ENCODE measurements at regions not wholly inside any gene's neighbourhood (a gene's known extent, or its start where the extent isn't known, plus 50 kb on each side); places are given as distances from the start of the nearest gene placed in this dataset.

GRCh38 chr12:60290532-60290931 lies 694.7 kb downstream of the SLC16A7 start:
- no peak overlapping the region for H3K9ac ChIP-seq (ENCODE audit: insufficient read depth, low read length, poor library complexity, severe bottlenecking)
- H3K4me2 ChIP-seq (replicated peaks; ENCODE audit: extremely low read depth, low read length, poor library complexity, severe bottlenecking) = no peak overlapping the region
- H3K36me3 ChIP-seq (replicated peaks in 1 of 2; ENCODE audit: control insufficient read depth in 1 of 2, insufficient read depth in 2 of 2, low read length in 2 of 2) = no peaks in the 10 kb centered on the region
- no peaks in the 10 kb centered on the region for H4K20me1 ChIP-seq (ENCODE audit: insufficient read depth, low read length)
- H3K9me3 Mint-ChIP-seq = peaks cover 1 to 26% (median 11%) of the 10 kb centered on the region in 7 donors
- TF ChIP-seq, protein P1, sequence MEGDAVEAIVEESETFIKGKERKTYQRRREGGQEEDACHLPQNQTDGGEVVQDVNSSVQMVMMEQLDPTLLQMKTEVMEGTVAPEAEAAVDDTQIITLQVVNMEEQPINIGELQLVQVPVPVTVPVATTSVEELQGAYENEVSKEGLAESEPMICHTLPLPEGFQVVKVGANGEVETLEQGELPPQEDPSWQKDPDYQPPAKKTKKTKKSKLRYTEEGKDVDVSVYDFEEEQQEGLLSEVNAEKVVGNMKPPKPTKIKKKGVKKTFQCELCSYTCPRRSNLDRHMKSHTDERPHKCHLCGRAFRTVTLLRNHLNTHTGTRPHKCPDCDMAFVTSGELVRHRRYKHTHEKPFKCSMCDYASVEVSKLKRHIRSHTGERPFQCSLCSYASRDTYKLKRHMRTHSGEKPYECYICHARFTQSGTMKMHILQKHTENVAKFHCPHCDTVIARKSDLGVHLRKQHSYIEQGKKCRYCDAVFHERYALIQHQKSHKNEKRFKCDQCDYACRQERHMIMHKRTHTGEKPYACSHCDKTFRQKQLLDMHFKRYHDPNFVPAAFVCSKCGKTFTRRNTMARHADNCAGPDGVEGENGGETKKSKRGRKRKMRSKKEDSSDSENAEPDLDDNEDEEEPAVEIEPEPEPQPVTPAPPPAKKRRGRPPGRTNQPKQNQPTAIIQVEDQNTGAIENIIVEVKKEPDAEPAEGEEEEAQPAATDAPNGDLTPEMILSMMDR (IDR thresholded peaks at IDR 0.05) = no peak
- no peaks in the 10 kb centered on the region for H3K4me1 Mint-ChIP-seq
- H3K79me2 ChIP-seq (ENCODE audit: insufficient read depth, low read length) = no peaks in the 10 kb centered on the region
- H3K27ac Mint-ChIP-seq = no peak overlapping the region
- H3K4me3 Mint-ChIP-seq = no peak overlapping the region
- no peaks in the 10 kb centered on the region for H3K27me3 ChIP-seq (ENCODE audit: control insufficient read depth in 2 of 2, insufficient read depth in 2 of 2, low read length in 2 of 2)
- H3K9me3 ChIP-seq (replicated peaks in 1 of 2; ENCODE audit: control insufficient read depth in 1 of 2, insufficient read depth in 1 of 2, low read length in 2 of 2) = peaks cover 7 to 8% of the 10 kb centered on the region in 2 donors
- intact Hi-C loops (cut with micrococcal nuclease) = no loop called here
- no peaks in the 10 kb centered on the region for H3K4me1 ChIP-seq (ENCODE audit: control insufficient read depth in 1 of 2, insufficient read depth in 2 of 2, low read length in 2 of 2)
- no peak for DNase-seq
- no peaks in the 10 kb centered on the region for H3K27me3 Mint-ChIP-seq (ENCODE audit: low read depth in 3 of 3)
- H3K36me3 Mint-ChIP-seq = no peaks in the 10 kb centered on the region
- no CpG with 5 or more reads among the region's 1 CpG for WGBS (ENCODE audit: insufficient coverage)
- no peak overlapping the region for H3K27ac ChIP-seq (ENCODE audit: low read depth in 1 of 2, low read length in 2 of 2)
- H3K4me3 ChIP-seq (replicated peaks in 1 of 3; ENCODE audit: low read depth in 2 of 3, low read length in 3 of 3) = no peak overlapping the region
- no peak overlapping the region for H2AFZ ChIP-seq (ENCODE audit: insufficient read depth, low read depth, low read length, poor library complexity, severe bottlenecking)

GRCh38 chr12:60308366-60308991 lies 712.6 kb downstream of the SLC16A7 start:
- H3K4me2 ChIP-seq (replicated peaks; ENCODE audit: extremely low read depth, low read length, poor library complexity, severe bottlenecking) = no peak overlapping the region
- no peaks in the 10 kb centered on the region for H4K20me1 ChIP-seq (ENCODE audit: insufficient read depth, low read length)
- H3K27me3 ChIP-seq (ENCODE audit: control insufficient read depth in 2 of 2, insufficient read depth in 2 of 2, low read length in 2 of 2) = no peaks in the 10 kb centered on the region
- no peak for DNase-seq
- no peak overlapping the region for H2AFZ ChIP-seq (ENCODE audit: insufficient read depth, low read depth, low read length, poor library complexity, severe bottlenecking)
- no peaks in the 10 kb centered on the region for H3K36me3 ChIP-seq (replicated peaks in 1 of 2; ENCODE audit: control insufficient read depth in 1 of 2, insufficient read depth in 2 of 2, low read length in 2 of 2)
- Mint-ChIP-seq H3K36me3 (no peaks in the 10 kb centered on the region), H3K9me3 (peaks cover 0 to 3% (median 2%) of the 10 kb centered on the region in 7 donors), H3K27ac (no peak overlapping the region), H3K27me3 (ENCODE audit: low read depth in 3 of 3) (no peaks in the 10 kb centered on the region), H3K4me1 (no peaks in the 10 kb centered on the region), H3K4me3 (no peak overlapping the region)
- H3K4me1 ChIP-seq (ENCODE audit: control insufficient read depth in 1 of 2, insufficient read depth in 2 of 2, low read length in 2 of 2) = no peaks in the 10 kb centered on the region
- TF ChIP-seq, protein P1 (IDR thresholded peaks at IDR 0.05) = no peak
- no peaks in the 10 kb centered on the region for H3K9me3 ChIP-seq (replicated peaks in 1 of 2; ENCODE audit: control insufficient read depth in 1 of 2, insufficient read depth in 1 of 2, low read length in 2 of 2)
- no peak overlapping the region for H3K27ac ChIP-seq (ENCODE audit: low read depth in 1 of 2, low read length in 2 of 2)
- no peak overlapping the region for H3K4me3 ChIP-seq (replicated peaks in 1 of 3; ENCODE audit: low read depth in 2 of 3, low read length in 3 of 3)
- no peaks in the 10 kb centered on the region for H3K79me2 ChIP-seq (ENCODE audit: insufficient read depth, low read length)
- no peak overlapping the region for H3K9ac ChIP-seq (ENCODE audit: insufficient read depth, low read length, poor library complexity, severe bottlenecking)
- no CpG with 5 or more reads among the region's 1 CpG for WGBS (ENCODE audit: insufficient coverage)
- intact Hi-C loops (cut with micrococcal nuclease) = no loop called here

Measured in CD14-positive monocyte (primary cell).